ENCODE measurements at regions not wholly inside any gene's neighbourhood (a gene's known extent, or its start where the extent isn't known, plus 50 kb on each side); places are given as distances from the start of the nearest gene placed in this dataset.

GRCh38 chr10:107847620-107848019, 683.1 kb upstream of the SORCS1 start:
- no peak for TF ChIP-seq CTCF (IDR thresholded peaks at IDR 0.05; ENCODE audit: control extremely low read depth, extremely low read depth, low read depth, missing control alignments)
- ChIA-PET POLR2A (no interaction called here), CTCF (no interaction called here)
- DNase-seq (ENCODE audit: extremely low spot score): peak; percentile 9

DNA sequence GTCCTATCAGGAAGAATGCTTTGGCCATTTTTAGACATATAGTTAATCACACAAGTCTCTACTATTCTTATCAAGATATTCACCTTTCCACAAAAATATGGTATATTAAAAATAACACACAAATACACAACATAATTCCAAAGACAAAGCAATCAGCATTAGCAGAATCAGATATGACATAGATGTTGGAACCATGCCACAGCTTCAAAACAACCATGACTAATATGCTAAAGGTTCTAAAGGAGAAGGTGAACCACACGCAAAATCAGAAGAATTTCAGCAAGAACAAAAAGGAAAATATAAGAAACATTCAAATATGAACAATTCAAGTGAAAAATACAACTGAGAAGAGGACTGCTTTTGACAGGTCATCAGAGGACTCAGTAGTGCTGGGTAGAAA, 670.2 kb upstream of the SORCS1 start:
- no peak for DNase-seq (ENCODE audit: extremely low spot score)
- CTCF ChIA-PET: no interaction called here
- POLR2A ChIA-PET: no interaction called here
- TF ChIP-seq CTCF (IDR thresholded peaks at IDR 0.05; ENCODE audit: control extremely low read depth, extremely low read depth, low read depth, missing control alignments): no peak

DNA sequence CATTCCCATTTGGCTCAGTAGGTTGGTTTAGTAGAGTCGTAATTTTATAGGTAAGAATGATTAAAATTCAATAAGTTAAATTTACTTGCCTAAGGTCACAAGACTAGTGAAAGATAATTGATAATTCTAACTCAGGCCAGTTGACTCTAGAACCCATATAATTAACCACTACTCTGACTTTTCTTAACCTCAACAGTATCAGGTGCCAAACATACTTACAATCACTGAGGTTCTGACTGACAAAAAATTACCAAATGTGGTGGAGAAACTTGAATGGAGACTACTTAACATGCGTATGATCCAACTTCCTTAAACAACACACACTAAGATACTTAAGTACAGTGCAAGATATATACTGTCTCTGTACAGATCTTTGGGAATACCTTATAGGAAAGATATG, 667.3 kb upstream of the SORCS1 start:
- DNase-seq (ENCODE audit: extremely low spot score): no peak
- no peak for TF ChIP-seq CTCF (IDR thresholded peaks at IDR 0.05; ENCODE audit: control extremely low read depth, extremely low read depth, low read depth, missing control alignments)
- ChIA-PET POLR2A (no interaction called here), CTCF (interaction anchor here (0.6 to 0.7 kb wide), 2 partner anchors 17 to 19 kb away, joined by 3 read pairs; no protein-coding TSS in a partner anchor)

DNA sequence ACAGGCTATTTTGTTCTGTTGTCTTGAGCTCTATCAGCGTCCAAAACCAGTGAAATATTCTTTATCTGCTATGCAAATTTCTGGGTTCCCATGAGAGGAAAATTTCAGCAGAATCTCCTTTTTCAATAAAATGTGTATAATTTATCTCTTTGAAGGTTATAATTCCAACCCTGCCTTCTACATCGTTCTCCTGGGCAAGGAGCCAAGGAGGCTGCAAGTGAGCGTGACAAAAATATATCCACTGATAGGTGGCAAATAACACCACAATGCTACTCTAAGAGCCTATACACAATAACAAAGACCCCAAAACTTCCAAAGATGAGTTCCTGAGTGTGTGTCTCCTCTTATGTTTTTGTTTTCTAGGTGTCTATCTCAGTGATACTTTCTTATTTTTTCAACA, 664.7 kb upstream of the SORCS1 start:
- POLR2A ChIA-PET: no interaction called here

GRCh38 chr10:107826171-107826570, 661.7 kb upstream of the SORCS1 start:
- CTCF ChIA-PET: interaction anchor here (0.9 to 1.1 kb wide), 2 partner anchors 11 to 15 kb away, joined by 3 read pairs; no protein-coding TSS in a partner anchor
- TF ChIP-seq CTCF (IDR thresholded peaks at IDR 0.05; ENCODE audit: control extremely low read depth, extremely low read depth, low read depth, missing control alignments): no peak
- POLR2A ChIA-PET: no interaction called here
- DNase-seq (ENCODE audit: extremely low spot score): no peak

More for the DNA sequence above, 664.7 kb upstream of the SORCS1 start:
- TF ChIP-seq CTCF (IDR thresholded peaks at IDR 0.05; ENCODE audit: control extremely low read depth, extremely low read depth, low read depth, missing control alignments): no peak
- CTCF ChIA-PET: interaction anchor here (1.1 to 1.7 kb wide), 2 partner anchors 14 to 27 kb away, joined by 3 to 5 read pairs; no protein-coding TSS in a partner anchor
- no peak for DNase-seq (ENCODE audit: extremely low spot score)

- peak; percentile 20 for DNase-seq (ENCODE audit: extremely low spot score)
- CTCF ChIA-PET: interaction anchor here (0.6 to 4.5 kb wide), 8 partner anchors 9 to 413 kb away, joined by 3 to 34 read pairs (median 4); no protein-coding TSS in a partner anchor
- TF ChIP-seq CTCF (IDR thresholded peaks at IDR 0.05; ENCODE audit: control extremely low read depth, extremely low read depth, low read depth, missing control alignments): peak; percentile 70
- POLR2A ChIA-PET: no interaction called here
Observed at GRCh38 chr10:107814865-107815487, 650.5 kb upstream of the SORCS1 start.

Data from GM10248 (cell line).